Coronary artery (tissue), 2 donors: ENCODE measurements at regions not wholly inside any gene's neighbourhood (a gene's known extent, or its start where the extent isn't known, plus 50 kb on each side); places are given as distances from the start of the nearest gene placed in this dataset.
"Not testable (repeated sequence)": the region's sequence is repeated elsewhere in the genome, so short reads cannot be mapped to it uniquely, and the experiment has no call there.

Experiments
- DNase-seq: peaks from one replicate; pipeline ENCODE4 v3.0.0-alpha.2; 2017; ENCODE audit warnings: low spot score
- H3K27ac ChIP-seq, 2 donors: fragments of 200-600 bp; sonication (generic); one replicate each; pipeline ENCODE4 v1.5.1; 2016 to 2019
- H3K4me3 ChIP-seq: fragments of 200-600 bp; sonication (generic); 2 replicates; pipeline ENCODE4 v1.5.1; 2016; ENCODE audit warnings: mild to moderate bottlenecking, moderate library complexity
- TF ChIP-seq, protein P1 (sequence below): fragments of 200-600 bp; sonication (generic); IDR thresholded peaks from one replicate; pipeline ENCODE4 v1.5.1; 2019; ENCODE audit warnings: antibody characterized with exemption

DNA sequence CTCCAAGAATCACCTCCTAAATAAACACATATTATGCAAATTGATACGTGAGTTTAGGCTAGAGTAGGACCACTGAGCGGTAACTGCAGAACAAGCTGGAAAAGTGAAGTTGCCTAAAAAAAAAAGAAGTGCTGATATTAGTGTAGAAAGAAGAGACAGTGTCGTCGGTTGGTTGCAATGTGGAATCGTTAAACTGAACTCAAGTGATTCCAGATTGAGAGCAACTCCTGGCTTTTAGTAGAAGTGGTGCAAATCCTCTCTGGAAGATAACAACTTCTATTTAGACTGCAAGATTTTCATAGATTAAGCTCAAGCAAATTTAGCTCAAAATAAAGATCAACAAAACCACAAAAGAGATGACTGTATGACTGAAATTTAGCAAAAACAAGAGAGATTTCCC lies 97.0 kb upstream of the PGR start:
- DNase-seq: no peak
- no peak overlapping the region for H3K27ac ChIP-seq
- H3K4me3 ChIP-seq: no peak overlapping the region
- TF ChIP-seq, protein P1, sequence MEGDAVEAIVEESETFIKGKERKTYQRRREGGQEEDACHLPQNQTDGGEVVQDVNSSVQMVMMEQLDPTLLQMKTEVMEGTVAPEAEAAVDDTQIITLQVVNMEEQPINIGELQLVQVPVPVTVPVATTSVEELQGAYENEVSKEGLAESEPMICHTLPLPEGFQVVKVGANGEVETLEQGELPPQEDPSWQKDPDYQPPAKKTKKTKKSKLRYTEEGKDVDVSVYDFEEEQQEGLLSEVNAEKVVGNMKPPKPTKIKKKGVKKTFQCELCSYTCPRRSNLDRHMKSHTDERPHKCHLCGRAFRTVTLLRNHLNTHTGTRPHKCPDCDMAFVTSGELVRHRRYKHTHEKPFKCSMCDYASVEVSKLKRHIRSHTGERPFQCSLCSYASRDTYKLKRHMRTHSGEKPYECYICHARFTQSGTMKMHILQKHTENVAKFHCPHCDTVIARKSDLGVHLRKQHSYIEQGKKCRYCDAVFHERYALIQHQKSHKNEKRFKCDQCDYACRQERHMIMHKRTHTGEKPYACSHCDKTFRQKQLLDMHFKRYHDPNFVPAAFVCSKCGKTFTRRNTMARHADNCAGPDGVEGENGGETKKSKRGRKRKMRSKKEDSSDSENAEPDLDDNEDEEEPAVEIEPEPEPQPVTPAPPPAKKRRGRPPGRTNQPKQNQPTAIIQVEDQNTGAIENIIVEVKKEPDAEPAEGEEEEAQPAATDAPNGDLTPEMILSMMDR: no peak

DNA sequence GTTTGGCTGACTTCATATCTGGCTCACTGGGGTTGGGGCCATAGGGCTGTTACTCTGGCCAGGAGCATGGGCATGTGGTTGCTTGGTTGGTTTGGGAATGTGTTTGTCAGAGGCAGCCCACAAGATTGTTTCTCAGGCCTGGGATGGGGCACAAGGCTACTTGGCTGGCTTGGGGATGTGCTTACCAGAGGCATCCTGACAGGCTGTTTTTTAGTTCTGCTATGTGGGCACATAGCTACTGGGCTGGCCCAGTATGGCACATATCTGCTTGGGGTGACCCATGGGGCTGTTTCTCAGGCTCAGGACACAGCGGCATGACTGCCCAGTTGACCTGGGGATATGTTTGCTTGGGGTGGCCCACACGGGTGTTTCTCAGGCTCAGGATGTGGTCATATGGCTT lies 94.6 kb upstream of the PGR start:
- H3K27ac ChIP-seq: no peak overlapping the region
- TF ChIP-seq, protein P1: no peak
- H3K4me3 ChIP-seq: no peak overlapping the region
- DNase-seq: no peak

DNA sequence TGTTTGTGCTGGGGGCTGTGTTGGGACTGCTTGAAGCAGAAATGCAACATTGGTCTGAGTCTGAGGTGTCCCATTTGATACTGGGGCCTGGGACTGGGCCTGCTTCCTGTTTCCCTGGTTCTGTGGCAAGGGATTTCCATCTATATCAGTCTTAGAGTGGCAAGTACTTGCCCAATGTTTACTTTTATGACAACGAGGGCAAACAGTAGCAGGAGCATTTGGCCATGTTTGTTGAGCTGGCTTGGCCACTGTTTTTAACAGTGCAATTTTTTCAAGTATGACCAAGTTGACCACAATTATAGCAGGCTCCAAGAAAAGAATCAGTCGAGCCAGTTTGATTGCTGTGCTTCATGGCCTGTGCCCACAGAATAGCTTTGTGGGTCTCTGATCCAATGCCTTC lies 88.5 kb upstream of the PGR start:
- not testable (repeated sequence) for H3K4me3 ChIP-seq, DNase-seq, H3K27ac ChIP-seq

DNA sequence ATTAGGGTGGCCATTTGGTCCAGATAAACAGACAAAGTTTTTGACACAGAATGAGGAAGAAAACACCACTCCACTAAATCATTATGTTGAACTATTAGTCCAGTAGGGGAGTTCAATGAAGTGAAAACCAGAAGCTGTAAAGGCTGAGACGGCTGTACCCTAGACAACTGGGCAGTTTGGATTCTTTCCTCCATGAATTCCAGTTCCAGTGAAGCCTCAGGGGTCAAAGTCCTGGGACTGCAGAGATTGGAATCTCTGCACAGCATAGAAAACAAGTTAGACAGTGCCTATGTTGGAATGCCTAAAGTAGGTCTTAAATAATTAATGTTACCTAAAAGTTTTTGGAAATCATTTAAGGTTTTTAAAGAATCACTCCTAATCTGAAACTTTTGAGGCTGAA lies 86.5 kb upstream of the PGR start:
- H3K4me3 ChIP-seq, H3K27ac ChIP-seq, DNase-seq: not testable (repeated sequence)

GRCh38 chr11:101215069-101215468 lies 85.5 kb upstream of the PGR start:
- TF ChIP-seq, protein P1: no peak
- Histone ChIP-seq H3K4me3 (no peak overlapping the region), H3K27ac (no peak overlapping the region)
- no peak for DNase-seq

DNA sequence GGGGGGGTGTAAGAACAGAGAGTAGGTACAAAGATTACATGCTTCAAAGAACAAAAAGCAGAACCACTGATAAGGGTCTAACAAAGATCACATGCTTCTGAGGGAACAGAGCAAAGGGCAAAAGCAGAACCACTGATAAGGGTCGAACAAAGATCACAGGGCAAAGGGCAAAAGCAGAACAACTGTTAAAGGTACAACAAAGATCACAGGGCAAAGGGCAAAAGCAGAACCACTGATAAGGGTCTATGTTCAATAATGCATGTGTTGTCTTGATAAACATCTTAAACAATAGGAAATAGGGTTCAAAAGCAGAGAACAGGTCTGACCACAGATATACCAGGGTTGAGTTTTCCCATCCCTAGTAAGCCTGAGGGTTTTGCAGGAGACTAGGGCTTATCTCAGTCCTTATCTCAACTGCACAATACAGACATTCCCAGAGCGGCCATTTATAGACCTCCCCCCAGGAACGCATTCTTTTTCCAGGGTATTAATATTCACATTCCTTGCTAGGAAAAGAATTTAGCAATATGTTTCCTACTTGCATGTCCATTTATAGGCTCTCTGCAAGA lies 81.9 kb upstream of the PGR start:
- TF ChIP-seq, protein P1: no peak
- no peak overlapping the region for H3K27ac ChIP-seq
- DNase-seq: no peak

GRCh38 chr11:101202614-101203013 lies 73.0 kb upstream of the PGR start:
- H3K27ac ChIP-seq: no peak overlapping the region
- TF ChIP-seq, protein P1: no peak

More for the DNA sequence above, 81.9 kb upstream of the PGR start:
- H3K4me3 ChIP-seq: no peak overlapping the region

GRCh38 chr11:101199416-101199815 lies 69.8 kb upstream of the PGR start:
- Histone ChIP-seq H3K27ac (no peak overlapping the region), H3K4me3 (no peak overlapping the region)
- TF ChIP-seq, protein P1: no peak
- DNase-seq: no peak

More at GRCh38 chr11:101202614-101203013, 73.0 kb upstream of the PGR start:
- DNase-seq: no peak
- H3K4me3 ChIP-seq: no peak overlapping the region
